PFSK-1 (cell line): ENCODE measurements at regions not wholly inside any gene's neighbourhood (a gene's known extent, or its start where the extent isn't known, plus 50 kb on each side); places are given as distances from the start of the nearest gene placed in this dataset.

Experiments used
- FOXP2 ChIP-seq: optimal IDR thresholded peaks from 2 replicates; pipeline ENCODE3; 2011; ENCODE audit warnings: borderline replicate concordance, control low read depth, inconsistent platforms; ENCODE audit not compliant: insufficient read depth; ENCODE audit errors: extremely low read length, extremely low read depth
- POLR2AphosphoS5 ChIP-seq: IDR thresholded peaks from 2 replicates; pipeline ENCODE4 v1.6.1; 2012; ENCODE audit warnings: low read depth, mild to moderate bottlenecking, control low read depth, low read length, moderate library complexity
- REST ChIP-seq, 2 experiments: IDR thresholded peaks; 2 replicates each; pipeline versions ENCODE4 v1.6.1 to v1.8.0; 2011 to 2012; ENCODE audit warnings: low read depth in 2 of 2, low read length in 2 of 2, control low read depth in 1 of 2, inconsistent platforms in 1 of 2, mild to moderate bottlenecking in 1 of 2, moderate library complexity in 1 of 2; ENCODE audit not compliant: insufficient read depth in 1 of 2
- SIN3A ChIP-seq: IDR thresholded peaks from 2 replicates; pipeline ENCODE4 v1.6.1; 2012; ENCODE audit warnings: mild to moderate bottlenecking, low read length, moderate library complexity, borderline replicate concordance; ENCODE audit not compliant: insufficient read depth
- TAF1 ChIP-seq: IDR thresholded peaks from 2 replicates; pipeline ENCODE4 v1.6.1; 2012; ENCODE audit warnings: low read length, control low read depth, borderline replicate concordance; ENCODE audit not compliant: insufficient read depth

GRCh38 chr5:5576744-5577143 is 154.3 kb downstream of the ICE1 start:
- no peak for TF ChIP-seq REST (IDR thresholded peaks at IDR 0.05; ENCODE audit: insufficient read depth in 1 of 2, low read depth in 2 of 2, low read length in 2 of 2)
- TF ChIP-seq POLR2AphosphoS5: no peak
- no peak for TF ChIP-seq TAF1
- TF ChIP-seq FOXP2: no peak
- TF ChIP-seq SIN3A: no peak

GRCh38 chr5:5575461-5575860 is 153.0 kb downstream of the ICE1 start:
- TF ChIP-seq REST (IDR thresholded peaks at IDR 0.05; ENCODE audit: insufficient read depth in 1 of 2, low read depth in 2 of 2, low read length in 2 of 2) (no peak), FOXP2 (no peak), SIN3A (no peak), POLR2AphosphoS5 (no peak), TAF1 (no peak)

- TF ChIP-seq FOXP2: no peak
- no peak for TF ChIP-seq REST (IDR thresholded peaks at IDR 0.05; ENCODE audit: insufficient read depth in 1 of 2, low read depth in 2 of 2, low read length in 2 of 2)
- no peak for TF ChIP-seq POLR2AphosphoS5
- no peak for TF ChIP-seq TAF1
Observed at GRCh38 chr5:5573798-5574380, 151.4 kb downstream of the ICE1 start.

- TF ChIP-seq FOXP2 (no peak), SIN3A (no peak), REST (IDR thresholded peaks at IDR 0.05; ENCODE audit: insufficient read depth in 1 of 2, low read depth in 2 of 2, low read length in 2 of 2) (no peak), TAF1 (no peak), POLR2AphosphoS5 (no peak)
Observed at GRCh38 chr5:5572976-5573797, 150.7 kb downstream of the ICE1 start.
